Globus pallidus (tissue), 1 donor: ENCODE measurements at regions not wholly inside any gene's neighbourhood (a gene's known extent, or its start where the extent isn't known, plus 50 kb on each side); places are given as distances from the start of the nearest gene placed in this dataset.

Experiments
- DNase-seq: peaks from one replicate; pipeline ENCODE4 v3.0.0-alpha.2; 2015; ENCODE audit warnings: low spot score

- no peak for DNase-seq
Observed at GRCh38 chr13:48761256-48761655, 107.5 kb downstream of the CYSLTR2 start.

- peak; percentile 85 for DNase-seq
Observed at GRCh38 chr13:48769107-48769704, 115.5 kb downstream of the CYSLTR2 start.

GRCh38 chr13:48770372-48770771 lies 116.6 kb downstream of the CYSLTR2 start:
- DNase-seq: no peak

- DNase-seq: no peak
Observed at GRCh38 chr13:48772908-48773307, 119.2 kb downstream of the CYSLTR2 start.

GRCh38 chr13:48773531-48774275 lies 120.0 kb downstream of the CYSLTR2 start:
- no peak for DNase-seq

GRCh38 chr13:48775285-48775684 lies 121.6 kb downstream of the CYSLTR2 start:
- DNase-seq: no peak

- DNase-seq: no peak
Observed at GRCh38 chr13:48775804-48776203, 122.1 kb downstream of the CYSLTR2 start.

GRCh38 chr13:48776401-48776800 lies 122.7 kb downstream of the CYSLTR2 start:
- DNase-seq: no peak

- no peak for DNase-seq
Observed at GRCh38 chr13:48778610-48779009, 124.9 kb downstream of the CYSLTR2 start.

- no peak for DNase-seq
Observed at GRCh38 chr13:48780713-48781341, 127.1 kb downstream of the CYSLTR2 start.

GRCh38 chr13:48782429-48782840 lies 128.7 kb downstream of the CYSLTR2 start:
- no peak for DNase-seq

- DNase-seq: no peak
Observed at GRCh38 chr13:48783181-48783630, 129.5 kb downstream of the CYSLTR2 start.

GRCh38 chr13:48783695-48784230 lies 130.0 kb downstream of the CYSLTR2 start:
- DNase-seq: no peak

GRCh38 chr13:48784916-48785548 lies 131.3 kb downstream of the CYSLTR2 start:
- DNase-seq: no peak

GRCh38 chr13:48790199-48790598 lies 136.5 kb downstream of the CYSLTR2 start:
- no peak for DNase-seq

GRCh38 chr13:48790966-48791365 lies 137.2 kb downstream of the CYSLTR2 start:
- no peak for DNase-seq

- no peak for DNase-seq
Observed at GRCh38 chr13:48797127-48797526, 143.4 kb downstream of the CYSLTR2 start.

- DNase-seq: no peak
Observed at GRCh38 chr13:48797761-48798160, 144.0 kb downstream of the CYSLTR2 start.

- DNase-seq: no peak
Observed at GRCh38 chr13:48798180-48798579, 144.5 kb downstream of the CYSLTR2 start.

- no peak for DNase-seq
Observed at GRCh38 chr13:48801255-48801654, 147.5 kb downstream of the CYSLTR2 start.

GRCh38 chr13:48804821-48805601 lies 151.3 kb downstream of the CYSLTR2 start:
- no peak for DNase-seq

GRCh38 chr13:48806522-48806921 lies 152.8 kb downstream of the CYSLTR2 start:
- DNase-seq: no peak
